Raji (cell line): ENCODE measurements at regions not wholly inside any gene's neighbourhood (a gene's known extent, or its start where the extent isn't known, plus 50 kb on each side); places are given as distances from the start of the nearest gene placed in this dataset.

ENCODE experiments used
- POLR2A ChIP-seq: IDR thresholded peaks from 2 replicates; pipeline ENCODE4 v1.6.1; 2011; ENCODE audit warnings: low read depth, low read length, control low read depth; ENCODE audit not compliant: insufficient read depth

DNA sequence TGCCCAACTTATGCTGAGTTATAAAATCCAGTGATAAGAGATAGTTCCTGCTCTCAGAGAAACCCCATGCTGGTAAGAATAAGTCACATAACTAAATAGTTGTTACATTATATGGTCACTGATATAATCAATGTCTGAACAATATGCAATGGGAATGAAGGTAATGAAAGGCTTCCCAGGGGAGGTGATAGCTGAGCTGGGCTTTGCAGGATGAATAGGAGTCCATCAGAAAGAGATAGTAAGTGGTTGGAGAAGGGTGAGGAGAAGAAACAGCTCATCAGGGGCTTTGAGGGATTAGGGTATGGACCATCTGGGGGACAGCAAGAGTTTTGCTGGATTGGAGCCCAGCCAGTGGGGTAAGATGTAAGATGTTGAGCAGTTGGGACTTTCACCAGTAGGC is 266.7 kb upstream of the CRY1 start:
- no peak for TF ChIP-seq POLR2A

DNA sequence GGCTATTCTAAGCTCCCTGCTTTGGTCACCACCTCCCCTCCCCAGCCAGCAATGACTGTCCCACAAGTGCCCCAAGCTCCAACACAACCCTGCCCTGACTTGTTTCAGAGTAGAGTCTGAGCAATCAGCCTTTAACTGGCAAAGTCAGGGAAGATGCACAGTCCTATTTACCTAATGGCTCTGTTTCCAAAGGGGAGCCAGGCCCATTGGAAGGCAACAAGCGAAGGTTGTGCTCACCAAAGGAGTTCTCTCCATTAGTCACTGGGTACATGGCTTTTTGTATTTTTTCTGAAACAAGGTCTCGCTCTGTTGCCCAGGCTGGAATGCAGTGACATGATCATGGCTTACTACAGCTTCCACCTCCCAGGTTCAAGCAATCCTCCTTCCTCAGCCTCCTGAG is 267.1 kb upstream of the CRY1 start:
- no peak for TF ChIP-seq POLR2A

DNA sequence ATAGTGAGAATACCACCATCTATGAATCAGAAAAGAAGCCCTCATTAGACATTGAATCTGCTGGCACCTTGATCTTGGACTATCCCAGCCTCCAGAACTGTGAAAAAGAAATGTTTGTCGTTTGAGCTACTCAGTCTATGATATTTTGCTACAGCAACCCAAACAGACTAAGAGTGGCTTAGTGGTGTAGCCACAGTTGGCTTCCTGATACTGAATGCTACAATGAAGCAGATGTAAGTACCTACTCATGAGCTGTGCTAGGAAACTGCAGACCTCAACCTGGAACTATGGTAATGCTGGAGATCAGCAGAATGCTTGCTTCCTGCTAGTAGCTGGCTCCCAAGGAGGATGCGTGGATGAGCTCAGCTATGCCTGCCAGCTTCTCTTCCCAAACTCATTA is 268.6 kb upstream of the CRY1 start:
- no peak for TF ChIP-seq POLR2A

DNA sequence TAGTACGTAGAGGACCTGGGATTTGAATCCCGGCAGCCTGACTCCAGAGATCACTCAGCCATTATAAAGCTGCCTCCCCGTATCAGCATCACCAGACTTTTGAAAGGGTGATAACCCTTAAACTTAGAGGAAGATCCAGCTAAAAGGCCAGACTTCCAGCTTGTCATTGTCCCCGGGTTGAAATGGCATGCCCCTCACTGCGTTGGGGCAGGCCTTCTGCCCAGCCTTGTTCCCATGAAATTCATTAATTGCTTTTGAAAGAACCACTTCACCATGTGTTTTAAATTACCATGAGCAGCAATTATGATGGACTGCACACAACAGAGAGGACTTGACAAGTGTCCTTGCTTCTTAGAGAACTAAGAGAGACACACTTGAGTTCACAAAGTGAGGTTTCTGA is 269.6 kb upstream of the CRY1 start:
- TF ChIP-seq POLR2A = no peak

DNA sequence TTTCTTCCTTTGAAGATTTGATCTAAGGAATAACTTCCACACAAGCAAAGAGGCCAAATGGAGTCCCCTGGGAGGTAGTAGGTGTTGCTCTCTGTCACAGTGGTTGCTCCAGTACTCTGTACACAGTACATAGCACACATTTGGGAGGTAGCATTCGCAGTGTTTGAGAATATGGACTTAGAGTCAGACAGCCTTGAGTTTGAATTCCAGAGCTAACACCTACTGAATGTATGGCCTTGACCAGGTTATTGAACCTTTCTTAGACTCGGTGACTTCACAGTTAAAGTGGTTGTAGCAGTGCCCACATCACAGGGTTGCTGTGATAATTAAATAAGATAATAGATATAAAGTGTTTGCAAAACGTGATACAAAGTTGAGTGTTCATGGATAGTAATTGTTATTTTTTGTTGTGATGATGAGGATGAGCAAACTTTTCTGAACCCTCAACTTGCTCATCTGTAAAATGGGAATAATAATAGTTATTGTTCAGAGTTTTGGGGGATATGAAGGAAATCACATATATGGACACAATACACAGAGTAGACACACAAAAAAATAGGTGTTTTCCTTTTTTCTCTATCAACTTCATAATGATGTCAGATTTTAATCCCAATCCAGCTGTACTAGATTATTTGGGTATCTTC is 271.6 kb upstream of the CRY1 start:
- TF ChIP-seq POLR2A = no peak

DNA sequence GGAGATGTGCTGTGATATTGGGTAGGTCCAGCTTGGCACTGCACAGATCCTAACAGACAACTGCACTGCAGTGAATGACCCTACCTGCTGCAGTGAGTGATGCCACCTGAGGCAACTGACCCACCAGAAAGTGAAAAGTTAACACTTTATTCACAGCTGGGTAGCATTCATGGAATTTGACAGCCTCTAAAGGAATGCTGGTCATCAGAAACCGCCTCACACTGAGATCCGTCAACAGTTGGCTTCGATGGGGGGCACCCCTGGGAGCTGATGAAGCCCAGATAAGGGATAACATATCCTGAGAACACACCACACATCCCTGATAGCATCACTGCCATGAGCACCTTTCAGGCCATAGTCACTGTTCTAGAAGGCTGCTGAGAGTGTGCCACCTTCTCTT is 272.4 kb upstream of the CRY1 start:
- TF ChIP-seq POLR2A = no peak

DNA sequence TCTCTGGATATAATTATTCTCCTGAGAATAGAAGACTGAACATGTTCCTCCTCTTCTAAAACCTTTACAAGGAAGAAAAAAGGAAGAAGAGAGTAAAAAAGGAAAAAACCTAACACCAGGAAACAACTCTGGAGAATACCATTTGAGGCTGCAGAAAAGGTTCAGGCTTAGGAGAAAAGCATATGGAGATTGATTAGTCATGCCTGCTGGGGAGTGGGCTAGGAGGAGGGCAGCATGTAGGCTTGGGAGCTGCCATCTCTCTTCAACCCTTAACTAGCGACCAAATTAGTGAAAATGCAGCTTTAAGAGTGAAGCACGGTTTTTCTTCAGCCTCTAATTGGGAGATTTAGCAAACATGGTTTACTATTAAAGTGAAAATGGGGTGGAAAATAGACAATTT is 273.0 kb upstream of the CRY1 start:
- no peak for TF ChIP-seq POLR2A

DNA sequence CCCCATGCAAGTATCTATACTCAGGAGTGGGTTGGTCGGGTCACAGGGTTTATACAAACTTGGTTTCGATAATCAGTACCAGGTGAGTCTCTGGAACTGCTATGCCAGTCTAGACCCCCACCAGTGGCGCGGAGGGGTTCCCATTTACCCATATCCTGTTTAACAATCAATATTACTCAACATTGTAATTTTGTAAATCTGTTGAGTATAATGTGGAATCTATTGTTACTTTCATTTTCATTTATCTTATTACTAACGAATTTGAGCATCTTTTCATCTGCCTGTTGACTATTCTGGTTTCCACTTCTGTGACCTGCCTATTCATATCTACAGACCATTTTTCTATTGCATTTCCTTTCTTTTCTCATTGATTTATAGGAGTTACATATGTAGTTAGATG is 275.2 kb upstream of the CRY1 start:
- TF ChIP-seq POLR2A = no peak

DNA sequence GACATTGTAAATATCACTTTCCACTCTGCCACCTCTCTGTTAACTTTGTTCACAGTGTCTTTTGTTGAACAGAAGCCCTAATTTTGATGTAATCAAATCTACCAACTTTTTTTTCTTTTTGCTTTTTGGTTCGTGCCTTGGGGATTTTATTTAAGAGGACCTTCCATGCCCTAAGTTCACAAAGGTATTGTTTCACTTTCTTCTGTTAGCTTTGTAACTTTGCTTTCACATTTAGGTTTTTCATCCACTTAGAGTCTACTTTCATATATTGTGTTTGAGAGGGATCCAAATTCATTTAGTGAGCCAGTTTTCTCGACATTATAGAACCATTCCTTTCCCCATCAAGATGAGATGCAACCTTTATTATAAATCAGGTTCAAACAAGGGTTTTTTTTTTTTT is 275.7 kb upstream of the CRY1 start:
- no peak for TF ChIP-seq POLR2A

DNA sequence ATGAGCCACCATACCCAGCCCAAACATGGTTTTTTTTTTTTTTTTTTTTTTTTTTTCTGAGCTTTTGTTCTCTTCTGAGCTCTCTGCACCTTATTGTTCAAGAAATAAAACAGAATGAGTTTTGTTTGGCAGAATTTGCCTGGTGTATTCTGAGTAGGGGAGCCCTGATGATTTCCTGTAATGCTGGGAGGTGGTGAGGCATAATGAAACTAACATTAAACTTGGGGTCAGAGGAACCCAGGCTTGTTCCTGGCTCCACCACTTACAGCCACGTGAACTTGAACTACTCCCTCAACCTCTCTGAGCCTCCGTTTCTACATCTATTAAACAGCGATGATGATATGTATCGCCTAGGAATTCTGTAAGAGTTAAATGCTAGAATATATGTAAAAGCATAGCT is 276.3 kb upstream of the CRY1 start:
- TF ChIP-seq POLR2A = no peak

DNA sequence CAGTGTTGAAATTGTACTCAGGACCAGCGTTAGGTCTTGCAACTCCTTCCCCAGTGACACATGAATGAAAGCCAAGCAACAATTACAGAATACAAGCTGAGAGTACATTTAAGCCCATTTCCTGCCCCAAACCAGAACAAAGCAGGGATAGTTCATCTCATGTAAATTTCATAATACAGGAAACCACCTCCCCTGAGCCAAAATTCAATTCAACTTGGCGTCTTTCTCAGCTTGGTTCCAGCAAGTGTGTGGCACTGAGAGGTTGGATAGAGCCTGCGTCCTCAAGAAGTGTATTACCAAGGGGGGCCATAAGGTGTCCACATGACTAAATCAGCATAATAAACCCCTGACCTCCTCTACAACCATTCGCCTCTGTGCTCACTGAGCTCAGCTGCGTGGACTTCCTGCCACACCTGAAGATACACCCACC is 278.9 kb upstream of the CRY1 start:
- TF ChIP-seq POLR2A = no peak

DNA sequence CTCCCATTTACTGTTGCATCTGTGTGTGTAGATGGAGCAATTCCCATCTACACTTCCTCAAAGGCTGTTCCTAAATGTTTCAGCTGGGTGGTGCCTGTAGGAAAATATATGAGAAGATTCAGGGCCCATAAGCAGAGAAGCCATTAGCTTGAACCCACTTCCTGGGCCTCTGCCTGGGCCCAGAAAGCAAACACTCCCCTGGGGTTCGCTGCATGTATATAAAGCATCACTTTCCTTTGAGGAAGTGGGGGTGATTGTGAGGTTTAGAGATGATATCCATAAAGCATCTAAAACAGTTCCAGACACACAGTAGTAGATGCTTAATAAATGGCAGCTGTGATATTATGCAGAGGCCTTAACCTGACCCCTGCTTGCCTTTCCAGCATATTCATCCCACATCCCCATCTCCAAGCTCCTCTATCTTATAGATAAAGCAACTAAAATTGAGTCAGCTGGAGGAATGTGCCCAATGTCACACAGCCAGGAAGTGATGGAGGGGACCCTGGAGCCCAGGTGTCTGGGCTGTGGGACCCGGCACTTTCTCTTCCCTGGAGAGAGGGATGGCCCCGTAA is 280.0 kb upstream of the CRY1 start:
- no peak for TF ChIP-seq POLR2A

DNA sequence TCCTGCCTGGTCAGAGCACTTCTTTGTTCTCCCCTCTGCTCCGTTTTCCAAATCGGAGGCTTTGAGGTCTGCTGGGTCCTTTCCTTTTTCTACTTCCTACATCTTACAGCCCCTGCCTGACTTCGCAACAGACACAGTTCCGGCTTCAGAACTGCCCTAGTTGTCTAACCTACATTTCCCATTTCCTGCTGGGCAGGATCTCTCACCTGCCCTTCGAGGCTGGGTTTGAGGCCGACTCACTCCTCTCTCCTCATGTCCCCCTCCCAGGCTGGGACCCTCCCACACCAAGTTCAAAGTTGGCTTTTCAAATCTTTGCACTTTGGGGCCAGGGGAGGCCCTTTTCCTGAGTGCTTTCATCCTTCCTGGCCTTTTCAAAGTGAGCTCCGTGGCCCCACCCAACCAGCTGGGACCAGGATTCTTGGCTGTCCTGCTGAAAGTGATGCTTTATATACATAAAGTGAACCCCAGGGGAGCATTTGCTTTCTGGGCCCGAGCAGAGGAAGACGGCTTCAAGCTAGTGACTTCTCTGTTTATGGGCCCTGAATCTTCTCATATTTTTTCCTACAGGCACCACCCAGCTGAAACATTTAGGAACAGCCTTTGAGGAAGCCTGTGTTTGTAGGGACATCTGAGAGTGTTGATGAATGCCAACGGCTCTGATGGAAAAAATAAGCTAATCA is 281.0 kb upstream of the CRY1 start:
- TF ChIP-seq POLR2A = no peak

DNA sequence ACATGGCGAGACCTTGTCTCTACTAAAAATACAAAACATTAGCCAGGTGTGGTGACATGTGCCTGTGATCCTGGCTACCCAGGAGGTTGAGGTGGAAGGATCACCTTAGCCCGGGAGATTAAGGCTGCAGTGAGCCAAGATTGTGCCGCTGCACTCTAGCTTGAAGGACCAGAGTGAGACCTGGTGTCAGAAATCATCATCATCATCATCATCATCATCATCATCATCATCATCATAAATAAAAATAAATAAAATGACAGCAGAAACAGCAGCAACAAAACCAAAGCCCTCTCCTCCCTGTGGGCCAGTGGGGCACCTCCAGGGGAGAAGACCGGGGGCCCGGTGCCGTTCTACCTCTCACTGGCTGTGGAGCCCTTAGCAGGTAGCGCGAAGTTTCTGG is 281.9 kb upstream of the CRY1 start:
- no peak for TF ChIP-seq POLR2A

DNA sequence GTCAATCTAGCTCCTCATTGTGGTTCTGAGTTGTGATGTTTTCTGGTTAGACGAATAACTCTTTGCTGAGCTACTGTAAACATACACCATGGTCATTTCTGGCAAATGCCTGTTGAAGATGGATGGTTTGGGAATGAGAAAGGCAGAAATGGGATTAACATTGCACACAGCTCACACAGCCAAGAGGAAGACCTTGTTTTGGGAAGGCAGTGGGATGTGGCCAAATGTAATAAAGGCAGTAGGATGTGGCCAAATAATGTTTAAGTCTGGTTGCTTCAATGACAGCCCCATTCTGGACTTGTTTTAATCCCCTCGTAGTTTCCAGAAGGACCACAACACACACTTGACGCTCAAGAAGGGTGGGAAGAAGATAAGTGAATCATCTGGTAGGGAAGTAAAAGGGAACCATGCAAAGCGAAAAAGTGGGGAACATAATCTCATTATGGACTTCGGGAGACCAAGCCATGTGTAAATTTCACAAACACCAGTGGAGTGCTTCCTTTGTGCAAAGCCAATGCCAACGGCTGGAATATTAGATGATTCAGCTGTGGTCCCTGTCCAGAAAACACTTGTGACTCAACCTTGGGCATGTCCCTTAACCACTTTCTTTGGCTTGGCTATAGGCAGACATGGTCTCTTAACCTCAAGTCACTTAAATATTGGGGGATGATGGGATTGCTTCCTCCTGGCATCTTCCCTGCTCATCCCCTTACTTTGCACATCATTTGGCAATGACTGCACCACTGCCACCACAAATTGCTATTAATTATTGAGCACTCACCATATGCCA is 284.4 kb upstream of the CRY1 start:
- TF ChIP-seq POLR2A = no peak

DNA sequence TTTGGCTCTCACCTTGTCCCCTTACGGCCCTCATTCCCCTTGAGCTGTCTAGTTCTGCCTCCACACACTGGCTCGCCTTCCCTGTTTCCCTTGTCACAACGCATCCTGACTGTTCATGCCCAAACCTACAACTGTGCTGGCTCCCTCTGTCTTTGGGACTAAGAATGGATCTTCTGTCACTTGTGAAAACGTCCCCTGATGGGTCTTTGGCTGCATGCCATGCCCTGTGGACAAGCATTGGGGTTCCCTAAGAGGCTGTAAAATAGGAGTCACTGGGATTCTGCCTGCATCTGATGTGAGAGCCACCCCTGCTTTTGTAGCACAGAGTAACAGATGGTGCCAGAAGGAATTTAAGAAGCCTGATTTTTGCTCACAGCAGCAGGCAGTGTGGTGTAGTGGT is 285.3 kb upstream of the CRY1 start:
- no peak for TF ChIP-seq POLR2A
